ENCODE measurements at regions not wholly inside any gene's neighbourhood (a gene's known extent, or its start where the extent isn't known, plus 50 kb on each side); places are given as distances from the start of the nearest gene placed in this dataset.

DNA sequence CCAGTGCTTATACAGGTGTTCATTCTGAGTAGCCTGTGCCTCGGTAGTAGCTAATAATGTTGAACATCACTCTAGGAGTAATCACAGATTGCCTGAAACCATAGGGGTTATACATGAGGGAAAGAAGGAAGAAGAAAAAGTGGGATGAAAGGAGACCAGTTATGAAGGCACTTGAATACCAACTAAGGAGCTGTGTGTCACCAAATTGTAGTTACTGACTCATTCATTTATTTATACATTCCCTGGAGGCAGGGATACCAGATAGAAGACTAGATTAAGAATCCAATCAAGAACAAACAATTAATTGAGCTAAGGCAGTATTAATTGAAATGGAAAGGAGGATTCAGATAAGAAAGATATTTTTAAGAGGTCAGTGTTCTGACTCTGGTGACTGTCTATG lies 129.6 kb upstream of the PRPS1L1 start:
- H3K27me3 ChIP-seq: no peaks in the 10 kb centered on the region
- no peaks in the 10 kb centered on the region for H3K9me3 ChIP-seq
- DNase-seq: no peak
- intact Hi-C loops (cut with DNase I): no loop called here
- H3K4me1 ChIP-seq: no peaks in the 10 kb centered on the region
- 71 to 85% methylated on average over 1 of the region's 1 CpG for WGBS, 2 donors
- no peak overlapping the region for H3K27ac ChIP-seq
- no peak overlapping the region for H3K4me3 ChIP-seq
- no peak for FAIRE-seq
- no peaks in the 10 kb centered on the region for H3K36me3 ChIP-seq
- TF ChIP-seq, protein P1, sequence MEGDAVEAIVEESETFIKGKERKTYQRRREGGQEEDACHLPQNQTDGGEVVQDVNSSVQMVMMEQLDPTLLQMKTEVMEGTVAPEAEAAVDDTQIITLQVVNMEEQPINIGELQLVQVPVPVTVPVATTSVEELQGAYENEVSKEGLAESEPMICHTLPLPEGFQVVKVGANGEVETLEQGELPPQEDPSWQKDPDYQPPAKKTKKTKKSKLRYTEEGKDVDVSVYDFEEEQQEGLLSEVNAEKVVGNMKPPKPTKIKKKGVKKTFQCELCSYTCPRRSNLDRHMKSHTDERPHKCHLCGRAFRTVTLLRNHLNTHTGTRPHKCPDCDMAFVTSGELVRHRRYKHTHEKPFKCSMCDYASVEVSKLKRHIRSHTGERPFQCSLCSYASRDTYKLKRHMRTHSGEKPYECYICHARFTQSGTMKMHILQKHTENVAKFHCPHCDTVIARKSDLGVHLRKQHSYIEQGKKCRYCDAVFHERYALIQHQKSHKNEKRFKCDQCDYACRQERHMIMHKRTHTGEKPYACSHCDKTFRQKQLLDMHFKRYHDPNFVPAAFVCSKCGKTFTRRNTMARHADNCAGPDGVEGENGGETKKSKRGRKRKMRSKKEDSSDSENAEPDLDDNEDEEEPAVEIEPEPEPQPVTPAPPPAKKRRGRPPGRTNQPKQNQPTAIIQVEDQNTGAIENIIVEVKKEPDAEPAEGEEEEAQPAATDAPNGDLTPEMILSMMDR (IDR thresholded peaks at IDR 0.05): no peak
- no peak for ATAC-seq

DNA sequence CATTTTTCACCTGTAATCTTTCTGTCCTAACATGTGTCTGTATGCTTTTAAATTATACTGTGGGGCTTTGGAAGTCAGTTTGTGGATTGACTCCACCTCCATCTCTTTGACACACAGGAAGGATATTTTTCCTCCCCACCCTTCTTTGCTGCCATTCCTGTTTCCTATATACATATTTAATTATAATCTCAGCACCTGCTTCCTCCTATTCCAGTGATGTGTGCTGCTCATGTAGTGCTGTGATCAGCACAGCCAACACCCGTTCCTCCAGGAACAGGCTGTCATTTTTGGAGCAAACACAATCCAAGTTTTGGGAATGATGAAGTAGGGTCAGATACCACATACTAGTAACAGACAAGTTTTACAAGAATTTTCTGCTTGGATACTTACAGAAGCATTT lies 135.0 kb upstream of the PRPS1L1 start:
- Histone ChIP-seq H3K4me3 (no peak overlapping the region), H3K4me1 (no peaks in the 10 kb centered on the region), H3K27me3 (no peaks in the 10 kb centered on the region), H3K9me3 (no peaks in the 10 kb centered on the region), H3K27ac (no peak overlapping the region), H3K36me3 (no peaks in the 10 kb centered on the region)
- ATAC-seq (no peak), DNase-seq (no peak), FAIRE-seq (no peak)
- WGBS, 2 donors: 35 to 53% methylated on average over 1 of the region's 1 CpG
- TF ChIP-seq, protein P1 (IDR thresholded peaks at IDR 0.05): no peak
- intact Hi-C loops (cut with DNase I): no loop called here

DNA sequence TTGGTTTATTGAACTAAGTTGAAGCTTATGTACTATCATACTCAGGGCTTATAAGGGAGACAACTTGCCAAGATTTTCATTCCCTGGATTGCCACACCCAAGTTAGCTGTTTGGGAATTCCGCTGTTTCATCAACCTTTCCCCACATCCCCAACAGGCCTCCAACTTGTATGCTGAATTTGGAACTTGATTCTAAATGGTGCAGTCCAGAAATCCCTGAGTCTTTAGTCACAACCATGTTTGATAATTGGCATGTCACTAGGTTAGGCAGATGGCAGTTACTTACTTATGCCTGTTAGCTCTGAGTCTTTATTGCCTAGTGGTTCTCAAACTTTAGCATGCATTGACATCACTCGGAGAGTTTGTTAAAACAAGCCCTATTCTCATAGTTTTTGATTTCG lies 135.4 kb upstream of the PRPS1L1 start:
- 79 to 95% methylated on average over 3 of the region's 3 CpGs for WGBS, 2 donors
- ATAC-seq (no peak), FAIRE-seq (no peak), DNase-seq (no peak)
- H3K27ac ChIP-seq: no peak overlapping the region
- no peak overlapping the region for H3K4me3 ChIP-seq
- H3K36me3 ChIP-seq: no peaks in the 10 kb centered on the region
- intact Hi-C loops (cut with DNase I): no loop called here
- TF ChIP-seq, protein P1 (IDR thresholded peaks at IDR 0.05): no peak
- H3K27me3 ChIP-seq: no peaks in the 10 kb centered on the region
- H3K9me3 ChIP-seq: no peaks in the 10 kb centered on the region
- H3K4me1 ChIP-seq: no peaks in the 10 kb centered on the region

DNA sequence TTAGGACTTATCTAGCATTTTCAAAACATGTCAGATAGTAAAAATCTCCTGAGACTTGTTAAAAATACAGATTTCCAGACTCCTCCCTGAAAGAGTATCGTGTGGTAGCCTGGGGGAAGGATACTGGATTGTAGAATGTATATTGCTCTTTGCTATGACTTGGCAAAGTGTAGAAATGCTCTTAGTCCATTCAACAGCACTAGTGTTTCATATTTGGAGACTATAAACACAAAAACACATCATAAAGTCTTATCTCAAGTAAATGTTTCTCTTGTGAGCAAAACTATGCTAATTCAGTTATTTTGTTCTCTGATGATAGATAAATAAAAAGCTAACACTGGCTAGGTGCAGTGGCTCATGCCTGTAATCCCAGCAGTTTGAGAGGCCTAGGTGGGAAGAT lies 137.5 kb upstream of the PRPS1L1 start:
- no peaks in the 10 kb centered on the region for H3K27me3 ChIP-seq
- no peaks in the 10 kb centered on the region for H3K4me1 ChIP-seq
- TF ChIP-seq, protein P1 (IDR thresholded peaks at IDR 0.05): no peak
- no peak overlapping the region for H3K4me3 ChIP-seq
- intact Hi-C loops (cut with DNase I): no loop called here
- 60 to 71% methylated on average over 1 of the region's 1 CpG for WGBS, 2 donors
- FAIRE-seq (no peak), ATAC-seq (no peak), DNase-seq (no peak)
- H3K27ac ChIP-seq: no peak overlapping the region
- H3K9me3 ChIP-seq: no peaks in the 10 kb centered on the region
- no peaks in the 10 kb centered on the region for H3K36me3 ChIP-seq

DNA sequence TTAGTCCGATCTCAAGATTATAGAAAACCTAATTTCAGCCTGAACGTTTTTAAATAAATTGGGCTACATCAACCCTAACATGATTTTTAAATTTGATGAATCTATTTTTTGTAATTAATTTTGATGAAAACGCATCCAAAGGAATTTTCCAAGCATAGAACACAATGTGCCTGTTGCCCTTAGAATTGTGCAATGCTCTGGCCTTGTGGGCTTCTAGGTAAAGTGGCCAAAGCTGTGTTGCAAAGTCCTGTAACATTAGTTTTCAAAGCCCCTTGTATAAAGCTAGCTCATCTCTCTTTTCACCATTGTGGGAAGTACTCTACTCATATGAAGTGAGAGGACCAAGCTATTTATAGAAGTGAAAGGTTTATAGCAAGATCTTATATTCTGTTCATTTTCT lies 138.4 kb upstream of the PRPS1L1 start:
- H3K27ac ChIP-seq: no peak overlapping the region
- FAIRE-seq (no peak), DNase-seq (no peak), ATAC-seq (no peak)
- no peaks in the 10 kb centered on the region for H3K9me3 ChIP-seq
- H3K36me3 ChIP-seq: no peaks in the 10 kb centered on the region
- H3K4me1 ChIP-seq: no peaks in the 10 kb centered on the region
- 53 to 72% methylated on average over 3 of the region's 3 CpGs for WGBS, 2 donors
- intact Hi-C loops (cut with DNase I): no loop called here
- TF ChIP-seq, protein P1 (IDR thresholded peaks at IDR 0.05): no peak
- no peaks in the 10 kb centered on the region for H3K27me3 ChIP-seq
- no peak overlapping the region for H3K4me3 ChIP-seq

All from pancreas (tissue), 10 donors.